GM12878 (cell line): ENCODE measurements at regions not wholly inside any gene's neighbourhood (a gene's known extent, or its start where the extent isn't known, plus 50 kb on each side); places are given as distances from the start of the nearest gene placed in this dataset.

Experiments
- BRCA1 ChIP-seq: IDR thresholded peaks from 2 replicates; pipeline ENCODE4 v1.6.1; 2011; ENCODE audit warnings: low read depth, low read length, improper control_type of control experiment
- CBFB ChIP-seq: IDR thresholded peaks from 2 replicates; pipeline ENCODE4 v1.6.1; 2016; ENCODE audit warnings: antibody characterized with exemption, low read depth
- CREB1 ChIP-seq: IDR thresholded peaks from 2 replicates; pipeline ENCODE4 v1.6.1; 2012; ENCODE audit warnings: low read depth, mild to moderate bottlenecking, inconsistent platforms
- EP300 ChIP-seq, 2 experiments: fragments of 150-350 bp in 1 of 2; IDR thresholded peaks; 2 replicates each; pipeline ENCODE4 v1.6.1; 2011 to 2012; ENCODE audit warnings: low read depth in 2 of 2, low read length in 2 of 2, borderline replicate concordance in 1 of 2, improper control_type of control experiment in 1 of 2, inconsistent platforms in 1 of 2; ENCODE audit not compliant: control insufficient read depth in 1 of 2
- MEF2A ChIP-seq: IDR thresholded peaks from 2 replicates; pipeline ENCODE4 v1.6.1; 2011; ENCODE audit warnings: low read depth, mild to moderate bottlenecking, low read length, moderate library complexity; ENCODE audit not compliant: insufficient read depth
- POLR2A ChIP-seq: IDR thresholded peaks from 2 replicates; pipeline ENCODE4 v1.6.1; 2011; ENCODE audit warnings: low read depth, mild to moderate bottlenecking, low read length
- POLR2AphosphoS5 ChIP-seq: IDR thresholded peaks from 2 replicates; pipeline ENCODE4 v1.6.1; 2011; ENCODE audit warnings: mild to moderate bottlenecking, low read length, inconsistent platforms
- SMAD1 ChIP-seq: fragments of 450-650 bp; IDR thresholded peaks from 2 replicates; pipeline ENCODE4 v1.6.1; 2018; ENCODE audit warnings: mild to moderate bottlenecking, low read depth; ENCODE audit not compliant: partially characterized antibody
- SP1 ChIP-seq: IDR thresholded peaks from one replicate; pipeline ENCODE4 v1.6.1; 2011; ENCODE audit warnings: low read depth, low read length
- TAF1 ChIP-seq: IDR thresholded peaks from 2 replicates; pipeline ENCODE4 v1.6.1; 2011; ENCODE audit warnings: mild to moderate bottlenecking, low read depth, low read length, borderline replicate concordance
- TF ChIP-seq, protein P1 (sequence below): fragments of 450-650 bp; IDR thresholded peaks from 2 replicates; pipeline ENCODE4 v1.6.1; 2016; ENCODE audit warnings: mild to moderate bottlenecking, moderate library complexity, borderline replicate concordance
- TF ChIP-seq, protein P2 (sequence below), 3 experiments: IDR thresholded peaks in 2 of 3; conservative IDR thresholded peaks in 1 of 3; 2 replicates each; pipeline ENCODE4 v1.5.1; 2011; ENCODE audit warnings: low read depth in 3 of 3, low read length in 3 of 3, mild to moderate bottlenecking in 3 of 3, control low read depth in 2 of 3, moderate library complexity in 2 of 3, inconsistent platforms in 1 of 3, mixed read lengths in 1 of 3; ENCODE audit not compliant: control insufficient read depth in 2 of 3, insufficient read depth in 1 of 3; ENCODE audit errors: extremely low read depth in 1 of 3
- TF ChIP-seq, protein P3 (sequence below): fragments of 450-650 bp; IDR thresholded peaks from 2 replicates; pipeline ENCODE4 v1.6.1; 2017; ENCODE audit warnings: mild to moderate bottlenecking, moderate library complexity

DNA sequence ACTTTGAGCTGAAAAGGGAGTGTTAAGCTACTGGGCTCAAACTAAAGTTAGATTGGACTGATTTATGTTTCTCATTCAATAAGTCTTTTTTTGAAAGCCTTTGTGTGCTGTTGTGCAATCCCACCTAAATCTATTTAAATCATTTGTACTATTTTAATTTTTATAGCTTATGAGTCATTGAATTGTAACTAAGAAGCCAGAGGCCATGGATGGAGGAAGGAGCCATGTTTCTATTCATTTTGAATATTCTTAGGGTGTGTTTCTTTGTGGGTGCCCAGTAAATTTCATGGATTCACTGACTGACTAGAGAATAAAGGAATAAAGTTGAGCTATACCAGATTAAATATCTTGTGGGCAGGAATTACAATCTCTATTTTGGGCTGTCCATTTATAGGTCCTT lies 238.5 kb downstream of the KIF4B start:
- no peak for TF ChIP-seq SP1
- TF ChIP-seq, protein P1, sequence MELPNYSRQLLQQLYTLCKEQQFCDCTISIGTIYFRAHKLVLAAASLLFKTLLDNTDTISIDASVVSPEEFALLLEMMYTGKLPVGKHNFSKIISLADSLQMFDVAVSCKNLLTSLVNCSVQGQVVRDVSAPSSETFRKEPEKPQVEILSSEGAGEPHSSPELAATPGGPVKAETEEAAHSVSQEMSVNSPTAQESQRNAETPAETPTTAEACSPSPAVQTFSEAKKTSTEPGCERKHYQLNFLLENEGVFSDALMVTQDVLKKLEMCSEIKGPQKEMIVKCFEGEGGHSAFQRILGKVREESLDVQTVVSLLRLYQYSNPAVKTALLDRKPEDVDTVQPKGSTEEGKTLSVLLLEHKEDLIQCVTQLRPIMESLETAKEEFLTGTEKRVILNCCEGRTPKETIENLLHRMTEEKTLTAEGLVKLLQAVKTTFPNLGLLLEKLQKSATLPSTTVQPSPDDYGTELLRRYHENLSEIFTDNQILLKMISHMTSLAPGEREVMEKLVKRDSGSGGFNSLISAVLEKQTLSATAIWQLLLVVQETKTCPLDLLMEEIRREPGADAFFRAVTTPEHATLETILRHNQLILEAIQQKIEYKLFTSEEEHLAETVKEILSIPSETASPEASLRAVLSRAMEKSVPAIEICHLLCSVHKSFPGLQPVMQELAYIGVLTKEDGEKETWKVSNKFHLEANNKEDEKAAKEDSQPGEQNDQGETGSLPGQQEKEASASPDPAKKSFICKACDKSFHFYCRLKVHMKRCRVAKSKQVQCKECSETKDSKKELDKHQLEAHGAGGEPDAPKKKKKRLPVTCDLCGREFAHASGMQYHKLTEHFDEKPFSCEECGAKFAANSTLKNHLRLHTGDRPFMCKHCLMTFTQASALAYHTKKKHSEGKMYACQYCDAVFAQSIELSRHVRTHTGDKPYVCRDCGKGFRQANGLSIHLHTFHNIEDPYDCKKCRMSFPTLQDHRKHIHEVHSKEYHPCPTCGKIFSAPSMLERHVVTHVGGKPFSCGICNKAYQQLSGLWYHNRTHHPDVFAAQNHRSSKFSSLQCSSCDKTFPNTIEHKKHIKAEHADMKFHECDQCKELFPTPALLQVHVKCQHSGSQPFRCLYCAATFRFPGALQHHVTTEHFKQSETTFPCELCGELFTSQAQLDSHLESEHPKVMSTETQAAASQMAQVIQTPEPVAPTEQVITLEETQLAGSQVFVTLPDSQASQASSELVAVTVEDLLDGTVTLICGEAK, result no peak
- no peak for TF ChIP-seq BRCA1
- TF ChIP-seq POLR2A, result no peak
- TF ChIP-seq TAF1, result no peak
- no peak for TF ChIP-seq EP300 (IDR thresholded peaks at IDR 0.05; ENCODE audit: borderline replicate concordance in 1 of 2, control insufficient read depth in 1 of 2, low read depth in 2 of 2, low read length in 2 of 2)
- TF ChIP-seq CREB1, result no peak
- TF ChIP-seq POLR2AphosphoS5, result no peak
- TF ChIP-seq SMAD1, result no peak
- TF ChIP-seq, protein P2, sequence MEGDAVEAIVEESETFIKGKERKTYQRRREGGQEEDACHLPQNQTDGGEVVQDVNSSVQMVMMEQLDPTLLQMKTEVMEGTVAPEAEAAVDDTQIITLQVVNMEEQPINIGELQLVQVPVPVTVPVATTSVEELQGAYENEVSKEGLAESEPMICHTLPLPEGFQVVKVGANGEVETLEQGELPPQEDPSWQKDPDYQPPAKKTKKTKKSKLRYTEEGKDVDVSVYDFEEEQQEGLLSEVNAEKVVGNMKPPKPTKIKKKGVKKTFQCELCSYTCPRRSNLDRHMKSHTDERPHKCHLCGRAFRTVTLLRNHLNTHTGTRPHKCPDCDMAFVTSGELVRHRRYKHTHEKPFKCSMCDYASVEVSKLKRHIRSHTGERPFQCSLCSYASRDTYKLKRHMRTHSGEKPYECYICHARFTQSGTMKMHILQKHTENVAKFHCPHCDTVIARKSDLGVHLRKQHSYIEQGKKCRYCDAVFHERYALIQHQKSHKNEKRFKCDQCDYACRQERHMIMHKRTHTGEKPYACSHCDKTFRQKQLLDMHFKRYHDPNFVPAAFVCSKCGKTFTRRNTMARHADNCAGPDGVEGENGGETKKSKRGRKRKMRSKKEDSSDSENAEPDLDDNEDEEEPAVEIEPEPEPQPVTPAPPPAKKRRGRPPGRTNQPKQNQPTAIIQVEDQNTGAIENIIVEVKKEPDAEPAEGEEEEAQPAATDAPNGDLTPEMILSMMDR (IDR thresholded peaks at IDR 0.05 in 2 of 3, conservative IDR thresholded peaks at IDR 0.05 in 1 of 3; ENCODE audit: control insufficient read depth in 2 of 3, extremely low read depth in 1 of 3, insufficient read depth in 1 of 3, low read depth in 3 of 3, low read length in 3 of 3), result no peak
- no peak for TF ChIP-seq CBFB
- TF ChIP-seq, protein P3, sequence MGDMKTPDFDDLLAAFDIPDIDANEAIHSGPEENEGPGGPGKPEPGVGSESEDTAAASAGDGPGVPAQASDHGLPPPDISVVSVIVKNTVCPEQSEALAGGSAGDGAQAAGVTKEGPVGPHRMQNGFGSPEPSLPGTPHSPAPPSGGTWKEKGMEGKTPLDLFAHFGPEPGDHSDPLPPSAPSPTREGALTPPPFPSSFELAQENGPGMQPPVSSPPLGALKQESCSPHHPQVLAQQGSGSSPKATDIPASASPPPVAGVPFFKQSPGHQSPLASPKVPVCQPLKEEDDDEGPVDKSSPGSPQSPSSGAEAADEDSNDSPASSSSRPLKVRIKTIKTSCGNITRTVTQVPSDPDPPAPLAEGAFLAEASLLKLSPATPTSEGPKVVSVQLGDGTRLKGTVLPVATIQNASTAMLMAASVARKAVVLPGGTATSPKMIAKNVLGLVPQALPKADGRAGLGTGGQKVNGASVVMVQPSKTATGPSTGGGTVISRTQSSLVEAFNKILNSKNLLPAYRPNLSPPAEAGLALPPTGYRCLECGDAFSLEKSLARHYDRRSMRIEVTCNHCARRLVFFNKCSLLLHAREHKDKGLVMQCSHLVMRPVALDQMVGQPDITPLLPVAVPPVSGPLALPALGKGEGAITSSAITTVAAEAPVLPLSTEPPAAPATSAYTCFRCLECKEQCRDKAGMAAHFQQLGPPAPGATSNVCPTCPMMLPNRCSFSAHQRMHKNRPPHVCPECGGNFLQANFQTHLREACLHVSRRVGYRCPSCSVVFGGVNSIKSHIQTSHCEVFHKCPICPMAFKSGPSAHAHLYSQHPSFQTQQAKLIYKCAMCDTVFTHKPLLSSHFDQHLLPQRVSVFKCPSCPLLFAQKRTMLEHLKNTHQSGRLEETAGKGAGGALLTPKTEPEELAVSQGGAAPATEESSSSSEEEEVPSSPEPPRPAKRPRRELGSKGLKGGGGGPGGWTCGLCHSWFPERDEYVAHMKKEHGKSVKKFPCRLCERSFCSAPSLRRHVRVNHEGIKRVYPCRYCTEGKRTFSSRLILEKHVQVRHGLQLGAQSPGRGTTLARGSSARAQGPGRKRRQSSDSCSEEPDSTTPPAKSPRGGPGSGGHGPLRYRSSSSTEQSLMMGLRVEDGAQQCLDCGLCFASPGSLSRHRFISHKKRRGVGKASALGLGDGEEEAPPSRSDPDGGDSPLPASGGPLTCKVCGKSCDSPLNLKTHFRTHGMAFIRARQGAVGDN, result no peak
- no peak for TF ChIP-seq MEF2A
